ENCODE measurements at regions not wholly inside any gene's neighbourhood (a gene's known extent, or its start where the extent isn't known, plus 50 kb on each side); places are given as distances from the start of the nearest gene placed in this dataset.
A peak's percentile ranks its signal among the peaks of the same experiment; 100 is the strongest.

GRCh38 chr2:65669574-65669973, 237.2 kb upstream of the SPRED2 start:
- DNase-seq: no peak

GRCh38 chr2:65668744-65669143, 236.3 kb upstream of the SPRED2 start:
- no peak for DNase-seq

GRCh38 chr2:65666156-65666725, 233.8 kb upstream of the SPRED2 start:
- peak; percentile 13 to 52 (median 46) for DNase-seq

GRCh38 chr2:65664931-65665330, 232.5 kb upstream of the SPRED2 start:
- DNase-seq: no peak

GRCh38 chr2:65663831-65664407, 231.5 kb upstream of the SPRED2 start:
- no peak for DNase-seq

- DNase-seq: no peak
Measured at GRCh38 chr2:65662654-65663432, 230.4 kb upstream of the SPRED2 start.

- no peak for DNase-seq
Measured at GRCh38 chr2:65661980-65662653, 229.7 kb upstream of the SPRED2 start.

- no peak for DNase-seq
Measured at GRCh38 chr2:65660340-65660739, 227.9 kb upstream of the SPRED2 start.

- DNase-seq: no peak
Measured at GRCh38 chr2:65658881-65659280, 226.5 kb upstream of the SPRED2 start.

GRCh38 chr2:65658266-65658665, 225.9 kb upstream of the SPRED2 start:
- no peak for DNase-seq

GRCh38 chr2:65656160-65656718, 223.8 kb upstream of the SPRED2 start:
- DNase-seq: no peak

GRCh38 chr2:65655000-65655399, 222.6 kb upstream of the SPRED2 start:
- no peak for DNase-seq

- DNase-seq: no peak
Measured at GRCh38 chr2:65654496-65654895, 222.1 kb upstream of the SPRED2 start.

GRCh38 chr2:65652066-65652465, 219.7 kb upstream of the SPRED2 start:
- DNase-seq: no peak

GRCh38 chr2:65649811-65650589, 217.6 kb upstream of the SPRED2 start:
- no peak for DNase-seq

- peak in 2 of 4 experiments; percentile 11 to 25 for DNase-seq
Measured at GRCh38 chr2:65647249-65647842, 214.9 kb upstream of the SPRED2 start.

GRCh38 chr2:65640793-65641103, 208.3 kb upstream of the SPRED2 start:
- DNase-seq: no peak

GRCh38 chr2:65639156-65639864, 206.9 kb upstream of the SPRED2 start:
- no peak for DNase-seq

GRCh38 chr2:65638443-65638842, 206.0 kb upstream of the SPRED2 start:
- DNase-seq: peak; percentile 16 to 47 (median 36)

- DNase-seq: no peak
Measured at GRCh38 chr2:65636813-65637483, 204.5 kb upstream of the SPRED2 start.

GRCh38 chr2:65636024-65636423, 203.6 kb upstream of the SPRED2 start:
- no peak for DNase-seq

Measured in suppressor macrophage (primary cell).